Sigmoid colon (tissue), 3 donors: ENCODE measurements at regions not wholly inside any gene's neighbourhood (a gene's known extent, or its start where the extent isn't known, plus 50 kb on each side); places are given as distances from the start of the nearest gene placed in this dataset.

Source experiments
- CTCF ChIP-seq, 4 experiments: fragments of 450-650 bp in 3 of 4; fragments of 200-600 bp in 1 of 4; IDR thresholded peaks; one replicate each; pipeline ENCODE4 v1.5.1; 2016 to 2019; ENCODE audit warnings: antibody characterized with exemption in 4 of 4, mild to moderate bottlenecking in 3 of 4, moderate library complexity in 2 of 4
- POLR2A ChIP-seq, 2 donors: fragments of 450-650 bp; IDR thresholded peaks; one replicate each; pipeline ENCODE4 v1.6.1; 2016; ENCODE audit warnings: antibody characterized with exemption in 2 of 2, mild to moderate bottlenecking in 2 of 2, moderate library complexity in 2 of 2

- TF ChIP-seq CTCF (IDR thresholded peaks at IDR 0.05): no peak
- no peak for TF ChIP-seq POLR2A (IDR thresholded peaks at IDR 0.05)
Measured at GRCh38 chr6:17036065-17036393, 65.8 kb upstream of the STMND1 start.
